GM12891 (cell line): ENCODE measurements at regions not wholly inside any gene's neighbourhood (a gene's known extent, or its start where the extent isn't known, plus 50 kb on each side); places are given as distances from the start of the nearest gene placed in this dataset.

Experiments used
- POLR2A ChIP-seq: IDR thresholded peaks from 2 replicates; pipeline ENCODE4 v1.6.1; 2011; ENCODE audit warnings: low read depth, low read length, control low read depth
- POLR2AphosphoS5 ChIP-seq: IDR thresholded peaks from 2 replicates; pipeline ENCODE4 v1.6.1; 2011; ENCODE audit warnings: low read depth, low read length, control low read depth
- TAF1 ChIP-seq: IDR thresholded peaks from 2 replicates; pipeline ENCODE4 v1.6.1; 2011; ENCODE audit warnings: low read depth, low read length, control low read depth

- TF ChIP-seq POLR2A (no peak), POLR2AphosphoS5 (no peak), TAF1 (no peak)
Observed at GRCh38 chr18:78304192-78305164, 675.1 kb upstream of the SALL3 start.
